ENCODE measurements at regions not wholly inside any gene's neighbourhood (a gene's known extent, or its start where the extent isn't known, plus 50 kb on each side); places are given as distances from the start of the nearest gene placed in this dataset.

DNA sequence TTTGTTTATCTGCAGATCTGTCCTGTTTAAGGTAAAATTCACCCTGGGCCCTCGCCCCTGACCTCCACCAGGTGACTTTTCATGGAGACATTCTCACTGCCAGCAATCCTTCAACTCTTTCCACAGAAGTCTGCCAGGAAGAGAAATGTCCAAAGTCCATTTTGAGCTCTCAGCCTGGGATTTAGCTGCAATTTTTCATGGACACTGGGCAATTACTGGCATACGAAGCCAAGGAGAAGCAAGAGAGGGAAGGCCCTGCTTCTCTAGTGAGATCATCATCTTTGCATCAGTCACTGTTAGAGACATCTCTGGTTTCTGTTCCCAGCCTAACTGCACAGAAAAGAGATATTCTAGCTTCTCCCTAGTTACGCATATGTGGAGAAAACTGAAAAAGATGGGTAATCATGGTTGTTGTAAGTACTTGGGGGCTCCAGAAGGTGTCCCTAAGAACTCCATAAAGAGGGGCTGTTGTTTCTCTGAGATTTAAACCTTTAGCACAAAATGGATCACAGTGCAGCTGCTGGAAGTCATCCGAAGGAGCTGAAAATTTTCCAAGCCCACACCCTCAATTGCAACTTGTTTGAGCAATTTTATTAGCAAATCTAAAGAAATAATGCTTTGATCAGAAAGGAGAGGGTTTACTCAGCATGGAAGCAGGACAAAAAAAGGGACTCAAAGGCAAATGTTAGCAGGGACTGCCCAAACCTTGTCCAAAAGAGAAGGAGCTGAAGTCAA is 168.9 kb downstream of the SNX10 start:
- DNase-seq, result no peak
- Mint-ChIP-seq H3K9me3 (ENCODE audit: unreplicated experiment) (no peaks in the 10 kb centered on the region), H3K4me1 (ENCODE audit: low read depth, unreplicated experiment) (peaks cover 5% of the 10 kb centered on the region), H3K27ac (ENCODE audit: unreplicated experiment) (no peak overlapping the region), H3K4me3 (ENCODE audit: unreplicated experiment) (no peak overlapping the region), H3K36me3 (ENCODE audit: unreplicated experiment) (no peaks in the 10 kb centered on the region), H3K27me3 (ENCODE audit: unreplicated experiment) (peaks cover 3% of the 10 kb centered on the region)
- TF ChIP-seq, protein P1, sequence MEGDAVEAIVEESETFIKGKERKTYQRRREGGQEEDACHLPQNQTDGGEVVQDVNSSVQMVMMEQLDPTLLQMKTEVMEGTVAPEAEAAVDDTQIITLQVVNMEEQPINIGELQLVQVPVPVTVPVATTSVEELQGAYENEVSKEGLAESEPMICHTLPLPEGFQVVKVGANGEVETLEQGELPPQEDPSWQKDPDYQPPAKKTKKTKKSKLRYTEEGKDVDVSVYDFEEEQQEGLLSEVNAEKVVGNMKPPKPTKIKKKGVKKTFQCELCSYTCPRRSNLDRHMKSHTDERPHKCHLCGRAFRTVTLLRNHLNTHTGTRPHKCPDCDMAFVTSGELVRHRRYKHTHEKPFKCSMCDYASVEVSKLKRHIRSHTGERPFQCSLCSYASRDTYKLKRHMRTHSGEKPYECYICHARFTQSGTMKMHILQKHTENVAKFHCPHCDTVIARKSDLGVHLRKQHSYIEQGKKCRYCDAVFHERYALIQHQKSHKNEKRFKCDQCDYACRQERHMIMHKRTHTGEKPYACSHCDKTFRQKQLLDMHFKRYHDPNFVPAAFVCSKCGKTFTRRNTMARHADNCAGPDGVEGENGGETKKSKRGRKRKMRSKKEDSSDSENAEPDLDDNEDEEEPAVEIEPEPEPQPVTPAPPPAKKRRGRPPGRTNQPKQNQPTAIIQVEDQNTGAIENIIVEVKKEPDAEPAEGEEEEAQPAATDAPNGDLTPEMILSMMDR (IDR thresholded peaks at IDR 0.05; ENCODE audit: partially characterized antibody, unreplicated experiment), result no peak

DNA sequence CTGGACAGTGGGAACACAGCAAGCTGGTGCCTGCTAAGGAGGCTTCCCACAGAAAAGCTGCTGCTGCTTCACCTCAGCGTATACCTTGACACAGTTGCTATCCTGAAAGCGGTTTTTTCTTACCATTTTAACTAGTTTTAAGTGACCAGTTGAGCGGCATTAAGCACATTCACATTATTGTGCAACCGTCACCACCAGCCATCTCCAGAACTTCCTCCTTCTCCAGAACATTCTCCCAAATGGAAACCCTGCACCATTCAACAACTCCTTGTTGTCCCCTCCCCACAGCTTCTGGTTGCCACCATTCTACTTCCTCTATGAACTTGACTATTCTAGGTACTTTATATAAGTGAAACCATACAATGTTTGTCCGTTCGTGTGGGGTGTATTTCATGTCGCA is 169.9 kb downstream of the SNX10 start:
- peaks cover 5% of the 10 kb centered on the region for H3K4me1 Mint-ChIP-seq (ENCODE audit: low read depth, unreplicated experiment)
- no peak overlapping the region for H3K27ac Mint-ChIP-seq (ENCODE audit: unreplicated experiment)
- H3K27me3 Mint-ChIP-seq (ENCODE audit: unreplicated experiment), result peaks cover 3% of the 10 kb centered on the region
- H3K4me3 Mint-ChIP-seq (ENCODE audit: unreplicated experiment), result no peak overlapping the region
- H3K36me3 Mint-ChIP-seq (ENCODE audit: unreplicated experiment), result no peaks in the 10 kb centered on the region
- no peak for DNase-seq
- TF ChIP-seq, protein P1 (IDR thresholded peaks at IDR 0.05; ENCODE audit: partially characterized antibody, unreplicated experiment), result no peak
- no peaks in the 10 kb centered on the region for H3K9me3 Mint-ChIP-seq (ENCODE audit: unreplicated experiment)

DNA sequence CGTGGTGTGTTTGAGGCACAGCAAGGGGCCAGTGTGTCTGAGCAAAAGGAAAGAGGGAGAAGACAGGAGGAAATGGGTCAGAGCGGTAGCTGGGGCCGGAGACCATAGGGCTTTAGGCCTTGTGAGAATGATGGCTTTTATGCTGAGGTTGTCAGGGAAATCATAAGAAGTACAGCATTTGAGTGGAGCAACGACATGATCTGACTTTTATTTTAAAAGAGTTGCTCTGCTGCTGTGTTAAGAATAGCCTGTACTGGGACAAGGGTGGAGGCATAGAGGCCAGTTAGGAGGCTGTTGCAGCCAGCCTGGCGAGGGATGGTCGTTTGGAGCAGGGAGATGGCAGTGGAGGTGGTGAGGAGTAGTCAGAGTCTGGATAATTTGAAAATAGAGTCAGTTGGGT is 174.3 kb downstream of the SNX10 start:
- Mint-ChIP-seq H3K27me3 (ENCODE audit: unreplicated experiment) (peaks cover 8% of the 10 kb centered on the region), H3K4me1 (ENCODE audit: low read depth, unreplicated experiment) (peaks cover 11% of the 10 kb centered on the region), H3K36me3 (ENCODE audit: unreplicated experiment) (no peaks in the 10 kb centered on the region), H3K27ac (ENCODE audit: unreplicated experiment) (no peak overlapping the region), H3K9me3 (ENCODE audit: unreplicated experiment) (peaks cover 7% of the 10 kb centered on the region), H3K4me3 (ENCODE audit: unreplicated experiment) (no peak overlapping the region)
- no peak for DNase-seq
- TF ChIP-seq, protein P1 (IDR thresholded peaks at IDR 0.05; ENCODE audit: partially characterized antibody, unreplicated experiment), result no peak

DNA sequence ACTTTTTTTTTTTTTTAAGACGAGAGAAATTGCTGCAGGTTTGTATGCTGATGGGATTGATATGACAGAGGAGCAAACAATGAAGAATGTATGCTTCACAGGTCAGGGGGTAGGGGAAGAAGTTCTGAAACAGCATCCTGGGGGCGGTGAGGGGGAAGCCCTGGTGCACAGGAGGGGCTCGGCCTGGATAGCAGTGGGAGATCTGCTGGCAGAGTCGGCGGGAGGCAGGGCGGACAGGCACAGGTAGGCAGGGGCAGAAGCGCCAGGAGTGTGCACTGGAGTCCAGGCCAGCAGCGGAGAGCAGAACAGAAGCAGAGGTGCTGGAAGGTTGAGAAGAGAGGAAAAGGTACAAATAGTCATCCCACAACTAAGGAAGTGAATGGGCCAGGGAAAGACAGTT is 175.4 kb downstream of the SNX10 start:
- peaks cover 5% of the 10 kb centered on the region for H3K27me3 Mint-ChIP-seq (ENCODE audit: unreplicated experiment)
- H3K27ac Mint-ChIP-seq (ENCODE audit: unreplicated experiment), result no peak overlapping the region

DNA sequence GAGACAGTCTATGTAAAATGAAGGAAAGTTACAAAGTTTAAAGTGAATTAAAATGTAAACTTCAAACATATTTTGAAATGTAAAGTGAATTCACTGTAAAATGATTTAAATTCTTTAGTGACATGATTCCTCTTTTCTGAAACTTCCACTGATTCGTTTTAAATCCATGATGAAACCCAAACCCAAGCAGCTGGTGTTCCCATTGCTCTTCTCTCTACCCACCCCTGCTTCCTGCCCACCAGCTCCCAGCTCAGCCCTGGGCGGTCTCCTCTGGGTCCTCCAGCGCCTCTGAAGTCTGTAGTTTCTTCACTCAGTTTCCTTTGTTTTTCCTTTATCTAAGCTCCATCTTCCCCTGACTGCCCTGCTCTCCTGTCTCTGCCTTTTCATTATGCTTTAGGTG is 175.9 kb downstream of the SNX10 start:
- TF ChIP-seq, protein P1 (IDR thresholded peaks at IDR 0.05; ENCODE audit: partially characterized antibody, unreplicated experiment), result no peak
- H3K27me3 Mint-ChIP-seq (ENCODE audit: unreplicated experiment), result peaks cover 5% of the 10 kb centered on the region
- H3K9me3 Mint-ChIP-seq (ENCODE audit: unreplicated experiment), result peaks cover 7% of the 10 kb centered on the region
- peaks cover 18% of the 10 kb centered on the region for H3K4me1 Mint-ChIP-seq (ENCODE audit: low read depth, unreplicated experiment)
- H3K4me3 Mint-ChIP-seq (ENCODE audit: unreplicated experiment), result no peak overlapping the region
- no peaks in the 10 kb centered on the region for H3K36me3 Mint-ChIP-seq (ENCODE audit: unreplicated experiment)
- H3K27ac Mint-ChIP-seq (ENCODE audit: unreplicated experiment), result no peak overlapping the region
- no peak for DNase-seq

More for the DNA sequence above, 175.4 kb downstream of the SNX10 start:
- DNase-seq, result no peak
- no peak overlapping the region for H3K4me3 Mint-ChIP-seq (ENCODE audit: unreplicated experiment)
- H3K4me1 Mint-ChIP-seq (ENCODE audit: low read depth, unreplicated experiment), result peaks cover 15% of the 10 kb centered on the region
- TF ChIP-seq, protein P1 (IDR thresholded peaks at IDR 0.05; ENCODE audit: partially characterized antibody, unreplicated experiment), result no peak
- peaks cover 7% of the 10 kb centered on the region for H3K9me3 Mint-ChIP-seq (ENCODE audit: unreplicated experiment)
- H3K36me3 Mint-ChIP-seq (ENCODE audit: unreplicated experiment), result no peaks in the 10 kb centered on the region
